K562 (cell line): ENCODE measurements at regions not wholly inside any gene's neighbourhood (a gene's known extent, or its start where the extent isn't known, plus 50 kb on each side); places are given as distances from the start of the nearest gene placed in this dataset.

Experiments
- ATAC-seq: fragments of 200-7000 bp; cut with Tn5 transposase; 3 replicates; pipeline ENCODE4 v1.9.1; 2020; ENCODE audit warnings: moderate library complexity
- BruUV-seq: library from RNA; stranded (reverse); fragments of 400-500 nt; replicated peaks from 2 replicates; lab custom pipeline; 2021; lab: Mats Ljungman, UMichigan
- CTCF ChIA-PET: fragments of 300-600 bp; formaldehyde crosslinking; extraction: SDS; loops from one replicate; lab custom pipeline; 2021; ENCODE audit warnings: low intra/inter-chr PET ratio; lab: Yijun Ruan, JAX
- POLR2A ChIA-PET: fragments of 300-600, 350-650 bp; sonication (Branson Sonifier 250); formaldehyde crosslinking; extraction: SDS; loops from one replicate; lab custom pipeline; 2021; ENCODE audit warnings: antibody characterized with exemption, inconsistent platforms; lab: Yijun Ruan, JAX
- DNase-seq, 4 experiments: peaks; one replicate each; pipeline versions ENCODE4 v3.0.0 to v3.0.0-alpha.2; 2011 to 2018; ENCODE audit warnings: low spot score in 3 of 4, mixed read lengths in 3 of 4; ENCODE audit errors: extremely low read depth in 1 of 4
- FAIRE-seq: peaks from 2 replicates; lab custom pipeline; 2011; peaks lifted over from hg19 to GRCh38; lab: Jason Lieb, UNC
- H2AFZ ChIP-seq: 2 replicates; pipeline ENCODE4 v1.6.0; 2011; ENCODE audit warnings: low read depth, low read length, control low read depth, inconsistent platforms
- H3K27ac ChIP-seq: fragments of 200-600 bp; 3 replicates; pipeline ENCODE4 v1.8.0; 2011; ENCODE audit warnings: low read depth, mild to moderate bottlenecking, control low read depth, inconsistent platforms, low read length, moderate library complexity, mixed read lengths; ENCODE audit errors: extremely low read depth
- H3K27me3 ChIP-seq, 2 experiments: fragments of 300-600 bp in 1 of 2; 2 replicates in 1 of 2; 3 replicates in 1 of 2; pipeline versions ENCODE4 v1.6.0 to v1.8.0; 2011; ENCODE audit warnings: inconsistent platforms in 2 of 2, low read length in 2 of 2, mild to moderate bottlenecking in 1 of 2, mixed read lengths in 1 of 2, moderate library complexity in 1 of 2; ENCODE audit not compliant: control insufficient read depth in 2 of 2, insufficient read depth in 2 of 2
- H3K36me3 ChIP-seq: fragments of 300-600 bp; 3 replicates; pipeline ENCODE4 v1.8.0; 2011; ENCODE audit warnings: mild to moderate bottlenecking, low read length, inconsistent platforms; ENCODE audit not compliant: control insufficient read depth, insufficient read depth
- H3K4me1 ChIP-seq, 2 experiments: fragments of 200-600 bp in 1 of 2; replicated peaks in 1 of 2; 2 replicates in 1 of 2; 3 replicates in 1 of 2; pipeline versions ENCODE4 v1.5.1 to v1.8.0; 2011; ENCODE audit warnings: inconsistent platforms in 2 of 2, low read length in 2 of 2, mild to moderate bottlenecking in 1 of 2, mixed read lengths in 1 of 2, moderate library complexity in 1 of 2; ENCODE audit not compliant: control insufficient read depth in 2 of 2, insufficient read depth in 2 of 2
- H3K4me2 ChIP-seq: 2 replicates; pipeline ENCODE4 v1.6.1; 2011; ENCODE audit warnings: low read length, control low read depth, inconsistent platforms, mixed read lengths; ENCODE audit not compliant: insufficient read depth
- H3K4me3 ChIP-seq: fragments of 200-600 bp; sonication (generic), shearing (Covaris generic); 2 replicates; pipeline ENCODE4 v1.5.1; 2016; ENCODE audit warnings: control low read depth, inconsistent platforms
- H3K79me2 ChIP-seq: fragments of 200-600 bp; 3 replicates; pipeline ENCODE4 v1.8.0; 2011; ENCODE audit warnings: low read length, inconsistent platforms; ENCODE audit not compliant: control insufficient read depth, insufficient read depth
- H3K9ac ChIP-seq, 2 experiments: 2 replicates each; pipeline versions ENCODE4 v1.6.0 to v1.6.1; 2011; ENCODE audit warnings: low read depth in 2 of 2, low read length in 2 of 2, control low read depth in 1 of 2, inconsistent platforms in 1 of 2, mild to moderate bottlenecking in 1 of 2, mixed read lengths in 1 of 2; ENCODE audit not compliant: insufficient read depth in 1 of 2
- H3K9me1 ChIP-seq: one replicate; pipeline ENCODE4 v1.6.0; 2011; ENCODE audit warnings: inconsistent platforms, mild to moderate bottlenecking, low read length, moderate library complexity; ENCODE audit not compliant: control insufficient read depth, insufficient read depth
- H3K9me3 ChIP-seq: replicated peaks from 2 replicates; pipeline ENCODE4 v1.5.1; 2011; ENCODE audit warnings: low read depth, low read length, inconsistent platforms; ENCODE audit not compliant: control insufficient read depth, insufficient read depth
- H4K20me1 ChIP-seq: replicated peaks from 2 replicates; pipeline ENCODE4 v1.6.1; 2011; ENCODE audit warnings: low read length, inconsistent platforms, mixed read lengths; ENCODE audit not compliant: control insufficient read depth, insufficient read depth
- CEBPB ChIP-seq: fragments of 450-650 bp; IDR thresholded peaks from 2 replicates; pipeline ENCODE4 v1.6.1; 2016; ENCODE audit warnings: missing genetic modification characterization, missing compliant biosample characterization
- EHMT2 ChIP-seq: fragments of 450-650 bp; IDR thresholded peaks from 2 replicates; pipeline ENCODE4 v1.6.1; 2018; ENCODE audit warnings: antibody characterized with exemption
- FOXK1 ChIP-seq: sonication (generic); formaldehyde crosslinking; IDR thresholded peaks from 2 replicates; pipeline ENCODE4 v1.8.0; 2022; ENCODE audit warnings: missing genetic modification reagents, mild to moderate bottlenecking, borderline replicate concordance
- MITF ChIP-seq: IDR thresholded peaks from 2 replicates; pipeline ENCODE4 v1.6.1; 2014; ENCODE audit warnings: antibody characterized with exemption
- NFYB ChIP-seq: IDR thresholded peaks from 2 replicates; pipeline ENCODE4 v1.6.1; 2011; ENCODE audit warnings: mild to moderate bottlenecking, moderate library complexity; ENCODE audit not compliant: insufficient read length; ENCODE audit errors: extremely low read depth
- POLR2A ChIP-seq: fragments of 450-650 bp; conservative IDR thresholded peaks from 2 replicates; pipeline ENCODE4 v1.6.1; 2016
- RBM25 ChIP-seq: fragments of 200-400 bp; formaldehyde crosslinking; IDR thresholded peaks from 2 replicates; pipeline ENCODE4 v1.6.1; 2018; ENCODE audit warnings: low read length, low read depth, moderate library complexity; ENCODE audit not compliant: severe bottlenecking
- RERE ChIP-seq: sonication (generic); formaldehyde crosslinking; IDR thresholded peaks from 2 replicates; pipeline ENCODE4 v1.8.0; 2023; ENCODE audit warnings: missing genetic modification reagents, mild to moderate bottlenecking, borderline replicate concordance
- SMARCA4 ChIP-seq: fragments of 450-650 bp; IDR thresholded peaks from 2 replicates; pipeline ENCODE4 v1.6.1; 2016
- STAG1 ChIP-seq: sonication (generic); formaldehyde crosslinking; IDR thresholded peaks from 2 replicates; pipeline ENCODE4 v1.5.0; 2020; ENCODE audit warnings: missing genetic modification reagents, borderline replicate concordance
- TAF7 ChIP-seq: fragments of 450-650 bp; IDR thresholded peaks from 2 replicates; pipeline ENCODE4 v1.6.1; 2016; ENCODE audit warnings: missing genetic modification characterization, missing compliant biosample characterization
- ZBTB12 ChIP-seq: fragments of 250-450 bp; sonication (Bioruptor Pico); IDR thresholded peaks from 2 replicates; pipeline ENCODE4 v1.4.0; 2020
- ZNF408 ChIP-seq: fragments of 250-450 bp; sonication (Bioruptor Pico); IDR thresholded peaks from 2 replicates; pipeline ENCODE4 v1.4.0; 2020; ENCODE audit warnings: low read depth, mild to moderate bottlenecking, moderate library complexity
- ZNF551 ChIP-seq: fragments of 250-450 bp; sonication (Bioruptor Pico); IDR thresholded peaks from 2 replicates; pipeline ENCODE4 v1.5.0; 2021; ENCODE audit warnings: mild to moderate bottlenecking, moderate library complexity
- WGBS: fragments of 100-300 bp; shearing (Covaris generic); methylation state at CpG from one replicate; pipeline ENCODE4 v1.1.6; 2016; ENCODE audit warnings: low coverage, mixed read lengths; ENCODE audit not compliant: insufficient coverage; ENCODE audit errors: missing lambda C conversion rate; 5-methylcytosine and 5-hydroxymethylcytosine counted together
- in situ Hi-C: fragments of 300-500 bp; cut with MboI; formaldehyde crosslinking; loops from 4 replicates; pipeline ENCODE4 v1.15.0; 2018; ENCODE audit warnings: inconsistent platforms, mixed read lengths
- intact Hi-C: fragments of 100-400 bp; cut with micrococcal nuclease; formaldehyde crosslinking; loops from 2 replicates; pipeline ENCODE4 v1.14.2; 2022
- TF ChIP-seq, protein P1 (sequence below): IDR thresholded peaks from 2 replicates; pipeline ENCODE4 v1.6.1; 2011; ENCODE audit not compliant: insufficient read length; ENCODE audit errors: extremely low read depth

DNA sequence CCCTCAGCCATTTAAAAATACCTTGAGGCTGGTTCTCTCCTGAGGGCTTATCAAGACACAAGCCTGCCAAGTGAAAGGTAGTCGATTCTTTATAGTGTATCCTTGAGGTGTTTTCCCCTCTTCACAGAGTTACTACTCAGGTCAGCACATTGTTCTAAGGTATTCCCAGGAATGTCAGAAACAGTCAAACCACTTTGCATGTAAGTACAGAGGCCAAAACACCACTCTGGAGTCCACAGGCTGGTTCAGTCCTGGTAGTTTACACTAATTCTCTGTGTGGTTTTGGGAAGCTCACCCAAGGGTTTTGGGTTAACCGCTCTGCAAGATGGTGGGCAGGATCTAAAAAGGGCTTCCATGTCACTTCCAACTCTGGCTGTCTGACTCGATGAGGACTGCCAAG, 162.3 kb upstream of the PPP2R2B start:
- POLR2A ChIA-PET: no interaction called here
- DNase-seq: no peak
- 0% methylated on average over 3 of the region's 3 CpGs for WGBS
- in situ Hi-C loops: no loop called here
- no TSS peak for BruUV-seq
- no peaks in the 10 kb centered on the region for H3K36me3 ChIP-seq
- no peaks in the 10 kb centered on the region for H3K79me2 ChIP-seq
- H3K9me3 ChIP-seq: no peaks in the 10 kb centered on the region
- H3K9me1 ChIP-seq: no peaks in the 10 kb centered on the region
- CTCF ChIA-PET: no interaction called here
- no peaks in the 10 kb centered on the region for H4K20me1 ChIP-seq
- H2AFZ ChIP-seq: no peak overlapping the region
- H3K27me3 ChIP-seq: no peaks in the 10 kb centered on the region
- intact Hi-C loops: no loop called here
- no peak overlapping the region for H3K4me2 ChIP-seq
- H3K9ac ChIP-seq: no peak overlapping the region
- H3K4me3 ChIP-seq: no peak overlapping the region
- no peak overlapping the region for H3K27ac ChIP-seq
- no peak for FAIRE-seq
- ATAC-seq: no peak
- H3K4me1 ChIP-seq: no peaks in the 10 kb centered on the region
- TF ChIP-seq CEBPB (tag) (no peak), STAG1 (CRISPR knock-in tag) (no peak), NFYB (no peak), EHMT2 (no peak), ZNF408 (CRISPR knock-in tag) (no peak), POLR2A (no peak), ZBTB12 (CRISPR knock-in tag) (no peak), FOXK1 (no peak), ZNF551 (CRISPR knock-in tag) (no peak), SMARCA4 (no peak), RERE (no peak), MITF (no peak), RBM25 (no peak), TAF7 (tag) (no peak)
- TF ChIP-seq, protein P1, sequence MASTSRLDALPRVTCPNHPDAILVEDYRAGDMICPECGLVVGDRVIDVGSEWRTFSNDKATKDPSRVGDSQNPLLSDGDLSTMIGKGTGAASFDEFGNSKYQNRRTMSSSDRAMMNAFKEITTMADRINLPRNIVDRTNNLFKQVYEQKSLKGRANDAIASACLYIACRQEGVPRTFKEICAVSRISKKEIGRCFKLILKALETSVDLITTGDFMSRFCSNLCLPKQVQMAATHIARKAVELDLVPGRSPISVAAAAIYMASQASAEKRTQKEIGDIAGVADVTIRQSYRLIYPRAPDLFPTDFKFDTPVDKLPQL: no peak
